ENCODE measurements at regions not wholly inside any gene's neighbourhood (a gene's known extent, or its start where the extent isn't known, plus 50 kb on each side); places are given as distances from the start of the nearest gene placed in this dataset.

DNA sequence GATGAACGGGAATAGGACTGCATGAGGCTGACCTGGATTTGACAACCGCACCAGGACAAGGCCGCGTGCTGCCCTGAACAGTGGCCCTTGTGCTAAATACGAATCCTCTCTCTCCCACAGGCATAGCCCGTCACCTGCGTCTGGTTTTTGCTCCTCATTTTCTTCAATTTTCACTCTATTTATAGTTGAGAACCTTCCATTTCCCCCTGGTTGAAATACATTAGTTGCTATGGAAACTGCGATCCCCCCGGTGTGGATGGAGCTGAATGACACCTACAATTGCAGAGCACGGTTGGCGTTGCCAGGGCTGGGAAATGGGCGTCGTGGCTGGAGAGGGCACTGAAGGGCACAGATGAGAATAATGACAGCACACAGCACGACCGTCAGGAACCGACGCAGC lies 158.6 kb upstream of the PITRM1 start:
- Mint-ChIP-seq H3K4me1 (ENCODE audit: low read depth) (peaks cover 4% of the 10 kb centered on the region), H3K27me3 (peaks cover 20% of the 10 kb centered on the region), H3K27ac (no peak overlapping the region), H3K9me3 (ENCODE audit: low read depth) (no peaks in the 10 kb centered on the region), H3K36me3 (ENCODE audit: insufficient read depth) (no peaks in the 10 kb centered on the region), H3K4me3 (ENCODE audit: low read depth) (no peak overlapping the region)
- DNase-seq (ENCODE audit: low spot score, unreplicated experiment) = no peak
- TF ChIP-seq, protein P1, sequence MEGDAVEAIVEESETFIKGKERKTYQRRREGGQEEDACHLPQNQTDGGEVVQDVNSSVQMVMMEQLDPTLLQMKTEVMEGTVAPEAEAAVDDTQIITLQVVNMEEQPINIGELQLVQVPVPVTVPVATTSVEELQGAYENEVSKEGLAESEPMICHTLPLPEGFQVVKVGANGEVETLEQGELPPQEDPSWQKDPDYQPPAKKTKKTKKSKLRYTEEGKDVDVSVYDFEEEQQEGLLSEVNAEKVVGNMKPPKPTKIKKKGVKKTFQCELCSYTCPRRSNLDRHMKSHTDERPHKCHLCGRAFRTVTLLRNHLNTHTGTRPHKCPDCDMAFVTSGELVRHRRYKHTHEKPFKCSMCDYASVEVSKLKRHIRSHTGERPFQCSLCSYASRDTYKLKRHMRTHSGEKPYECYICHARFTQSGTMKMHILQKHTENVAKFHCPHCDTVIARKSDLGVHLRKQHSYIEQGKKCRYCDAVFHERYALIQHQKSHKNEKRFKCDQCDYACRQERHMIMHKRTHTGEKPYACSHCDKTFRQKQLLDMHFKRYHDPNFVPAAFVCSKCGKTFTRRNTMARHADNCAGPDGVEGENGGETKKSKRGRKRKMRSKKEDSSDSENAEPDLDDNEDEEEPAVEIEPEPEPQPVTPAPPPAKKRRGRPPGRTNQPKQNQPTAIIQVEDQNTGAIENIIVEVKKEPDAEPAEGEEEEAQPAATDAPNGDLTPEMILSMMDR (IDR thresholded peaks at IDR 0.05; ENCODE audit: unreplicated experiment) = no peak

GRCh38 chr10:3330663-3331062 lies 158.1 kb upstream of the PITRM1 start:
- Mint-ChIP-seq H3K36me3 (ENCODE audit: insufficient read depth) (no peaks in the 10 kb centered on the region), H3K27me3 (peaks cover 20% of the 10 kb centered on the region), H3K4me3 (ENCODE audit: low read depth) (no peak overlapping the region), H3K9me3 (ENCODE audit: low read depth) (no peaks in the 10 kb centered on the region), H3K27ac (no peak overlapping the region), H3K4me1 (ENCODE audit: low read depth) (peaks cover 4% of the 10 kb centered on the region)
- no peak for DNase-seq (ENCODE audit: low spot score, unreplicated experiment)
- TF ChIP-seq, protein P1 (IDR thresholded peaks at IDR 0.05; ENCODE audit: unreplicated experiment) = no peak

- no peak overlapping the region for H3K27ac Mint-ChIP-seq
- TF ChIP-seq, protein P1 (IDR thresholded peaks at IDR 0.05; ENCODE audit: unreplicated experiment) = no peak
- no peak for DNase-seq (ENCODE audit: low spot score, unreplicated experiment)
- H3K4me1 Mint-ChIP-seq (ENCODE audit: low read depth) = peaks cover 4% of the 10 kb centered on the region
- no peak overlapping the region for H3K4me3 Mint-ChIP-seq (ENCODE audit: low read depth)
- peaks cover 5% of the 10 kb centered on the region for H3K27me3 Mint-ChIP-seq
- H3K36me3 Mint-ChIP-seq (ENCODE audit: insufficient read depth) = no peaks in the 10 kb centered on the region
- H3K9me3 Mint-ChIP-seq (ENCODE audit: low read depth) = no peaks in the 10 kb centered on the region
These were observed 153.6 kb upstream of the PITRM1 start for GRCh38 chr10:3325954-3326750.

GRCh38 chr10:3324612-3325038 lies 152.0 kb upstream of the PITRM1 start:
- TF ChIP-seq, protein P1 (IDR thresholded peaks at IDR 0.05; ENCODE audit: unreplicated experiment) = no peak
- DNase-seq (ENCODE audit: low spot score, unreplicated experiment) = no peak
- Mint-ChIP-seq H3K4me3 (ENCODE audit: low read depth) (no peak overlapping the region), H3K27ac (no peak overlapping the region), H3K9me3 (ENCODE audit: low read depth) (peaks cover 5% of the 10 kb centered on the region), H3K4me1 (ENCODE audit: low read depth) (no peaks in the 10 kb centered on the region), H3K27me3 (no peaks in the 10 kb centered on the region), H3K36me3 (ENCODE audit: insufficient read depth) (no peaks in the 10 kb centered on the region)

- no peak for DNase-seq (ENCODE audit: low spot score, unreplicated experiment)
- no peaks in the 10 kb centered on the region for H3K36me3 Mint-ChIP-seq (ENCODE audit: insufficient read depth)
- H3K4me3 Mint-ChIP-seq (ENCODE audit: low read depth) = no peak overlapping the region
- H3K27me3 Mint-ChIP-seq = no peaks in the 10 kb centered on the region
- TF ChIP-seq, protein P1 (IDR thresholded peaks at IDR 0.05; ENCODE audit: unreplicated experiment) = no peak
- H3K4me1 Mint-ChIP-seq (ENCODE audit: low read depth) = no peaks in the 10 kb centered on the region
- peaks cover 7% of the 10 kb centered on the region for H3K9me3 Mint-ChIP-seq (ENCODE audit: low read depth)
- no peak overlapping the region for H3K27ac Mint-ChIP-seq
These were observed 151.4 kb upstream of the PITRM1 start for GRCh38 chr10:3323865-3324498.
